ENCODE measurements at regions not wholly inside any gene's neighbourhood (a gene's known extent, or its start where the extent isn't known, plus 50 kb on each side); places are given as distances from the start of the nearest gene placed in this dataset.
"Not testable (repeated sequence)": the region's sequence is repeated elsewhere in the genome, so short reads cannot be mapped to it uniquely, and the experiment has no call there.

DNA sequence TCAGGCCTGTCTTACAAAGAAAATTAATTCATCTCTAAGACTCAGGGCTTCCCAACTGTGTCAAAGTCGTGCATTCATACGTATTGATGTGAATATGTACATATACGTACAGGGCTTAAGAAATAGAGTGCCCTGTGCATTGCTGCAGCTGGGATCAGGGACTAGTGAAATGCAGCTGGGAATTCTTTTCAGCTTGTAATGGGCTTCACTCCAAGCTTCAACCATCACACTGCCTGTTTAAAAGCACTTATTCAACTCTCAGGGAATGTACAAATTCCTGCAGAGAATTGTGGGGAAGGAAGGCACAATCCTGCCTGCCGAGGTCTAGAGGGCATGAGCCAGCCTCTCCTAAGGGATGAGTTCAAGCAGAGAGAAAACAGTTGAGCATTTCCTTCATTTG is 59.6 kb upstream of the MAN2A1 start:
- no peak for DNase-seq (ENCODE audit: low read depth)

DNA sequence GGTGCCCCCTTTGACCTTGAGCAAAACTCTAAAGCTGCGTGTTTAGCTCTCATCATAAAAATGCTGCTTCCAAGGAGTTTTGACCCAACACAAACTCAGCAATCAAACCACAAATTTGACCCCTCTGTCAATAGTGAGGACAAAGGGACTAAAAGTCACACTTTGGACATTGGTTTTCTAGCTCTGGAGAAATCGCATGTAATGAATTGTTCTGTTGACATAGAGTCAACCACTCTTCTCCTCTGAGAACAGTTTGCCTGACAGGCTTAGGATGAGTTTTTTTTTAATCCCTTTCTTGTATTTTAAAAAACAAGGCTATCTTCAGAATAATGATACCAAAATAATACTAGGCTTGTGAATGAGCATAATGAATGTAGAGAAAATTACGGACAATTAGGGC is 61.1 kb upstream of the MAN2A1 start:
- DNase-seq (ENCODE audit: low read depth), result no peak

DNA sequence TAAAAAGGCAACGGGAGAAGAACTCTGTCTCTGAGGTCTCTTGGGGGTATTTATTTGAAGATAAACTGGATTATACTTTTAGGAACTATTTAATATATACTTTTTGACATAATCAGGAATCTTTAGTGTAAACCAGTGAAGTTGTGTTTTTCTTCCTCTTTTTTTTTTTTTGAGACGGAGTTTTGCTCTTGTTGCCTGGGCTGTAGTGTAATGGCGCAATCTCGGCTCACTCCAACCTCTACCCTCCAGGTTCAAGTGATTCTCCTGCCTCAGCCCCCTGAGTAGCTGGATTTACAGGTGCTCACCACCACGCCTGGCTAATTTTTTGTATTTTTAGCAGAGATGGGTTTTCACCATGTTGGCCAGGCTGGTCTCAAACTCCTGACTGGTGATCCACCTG is 68.5 kb upstream of the MAN2A1 start:
- DNase-seq (ENCODE audit: low read depth), result not testable (repeated sequence)

DNA sequence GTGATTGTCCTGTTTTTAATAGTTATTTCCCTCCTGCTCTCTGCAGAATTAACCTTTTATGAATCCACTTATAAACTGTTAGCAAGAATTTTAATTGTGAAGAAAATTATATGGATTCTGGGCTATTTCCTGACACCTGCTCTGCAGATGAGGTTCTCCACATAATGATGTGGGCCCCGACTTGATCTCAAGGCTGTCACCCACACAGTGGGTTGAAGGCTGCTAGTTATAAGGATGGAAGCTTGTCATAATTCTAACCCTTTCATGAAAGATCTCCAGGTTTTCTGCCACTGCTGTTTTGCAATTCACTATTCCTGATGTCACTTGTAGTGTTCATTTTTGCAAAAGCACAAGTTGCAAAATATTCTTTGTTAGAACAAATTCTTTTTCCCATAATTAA is 69.1 kb upstream of the MAN2A1 start:
- DNase-seq (ENCODE audit: low read depth), result no peak

DNA sequence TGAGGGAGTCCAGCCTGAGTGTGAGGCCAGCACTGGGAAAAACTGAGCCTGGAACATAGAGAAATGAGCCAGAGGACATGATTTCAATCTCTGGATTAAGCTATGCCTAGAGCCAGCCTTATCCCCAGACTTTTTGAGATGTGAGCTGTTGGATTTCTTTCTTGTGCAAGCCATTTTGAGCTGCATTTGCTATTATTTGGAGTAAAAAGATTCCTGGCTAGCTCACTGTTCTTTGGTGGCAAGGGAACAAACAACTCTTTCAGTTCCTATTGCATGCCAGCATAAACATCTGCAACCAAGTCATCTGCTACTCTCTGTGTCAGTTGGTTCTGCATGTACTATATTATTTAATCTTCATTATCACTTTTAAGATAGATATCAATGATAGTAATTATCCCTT is 70.1 kb upstream of the MAN2A1 start:
- no peak for DNase-seq (ENCODE audit: low read depth)

DNA sequence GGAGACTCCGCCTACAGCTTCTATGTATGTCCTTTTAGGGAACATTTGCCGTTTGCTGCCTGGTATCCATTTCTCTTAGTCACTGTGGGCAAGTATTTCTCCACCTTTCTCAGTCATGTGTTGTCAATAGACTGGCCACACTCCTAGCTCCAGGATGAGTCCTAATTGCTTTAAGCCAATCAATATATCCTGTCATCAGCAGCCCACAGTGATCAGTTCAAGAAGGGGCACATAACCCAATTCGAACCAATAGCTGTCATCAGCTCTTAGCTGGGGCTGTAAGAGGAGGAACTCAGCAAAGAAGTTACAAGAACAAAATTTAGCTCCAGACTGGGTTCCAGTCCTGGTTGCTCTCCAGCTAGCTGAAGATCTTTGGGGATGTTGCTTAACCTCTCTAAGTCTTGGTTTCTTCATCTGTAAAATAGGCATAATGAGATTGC is 70.7 kb upstream of the MAN2A1 start:
- no peak for DNase-seq (ENCODE audit: low read depth)

DNA sequence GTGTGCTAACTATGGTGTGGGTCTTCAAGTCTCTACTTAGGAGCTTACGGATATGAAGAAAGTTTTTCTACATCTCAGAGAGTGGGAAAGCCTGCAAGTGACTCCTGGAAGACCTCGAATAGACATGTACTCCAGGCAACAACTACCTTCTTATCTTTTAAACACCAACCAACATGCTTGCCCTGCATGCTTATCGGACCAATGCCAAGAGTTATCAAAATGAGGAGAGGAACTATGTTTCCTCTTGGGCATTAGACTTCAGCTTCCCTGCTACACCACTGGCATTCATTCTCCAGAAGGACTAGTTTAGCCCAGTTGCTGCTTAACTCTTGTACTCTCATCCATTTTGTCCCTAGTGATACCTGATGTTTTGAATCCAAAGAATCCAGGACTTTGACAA is 74.7 kb upstream of the MAN2A1 start:
- DNase-seq (ENCODE audit: low read depth), result no peak

DNA sequence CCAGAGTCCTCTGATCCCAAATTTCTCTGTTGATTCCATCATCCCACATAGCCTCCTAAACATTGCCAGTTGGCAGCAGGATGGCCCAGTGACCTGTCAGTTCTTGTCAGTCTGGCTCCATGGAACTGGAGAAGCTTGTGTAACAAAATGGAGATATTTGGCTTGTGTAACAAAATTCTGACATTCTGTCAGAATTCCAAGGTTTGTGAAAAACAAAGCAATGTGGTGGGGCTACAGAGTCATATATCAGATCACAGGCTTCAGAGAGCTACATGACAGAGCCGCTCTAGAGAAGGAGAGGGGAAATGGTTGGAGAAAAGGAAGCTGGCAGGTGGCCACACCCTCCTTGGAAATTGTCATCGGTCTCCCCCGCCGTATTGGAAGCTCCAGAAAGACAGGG is 75.4 kb upstream of the MAN2A1 start:
- no peak for DNase-seq (ENCODE audit: low read depth)

DNA sequence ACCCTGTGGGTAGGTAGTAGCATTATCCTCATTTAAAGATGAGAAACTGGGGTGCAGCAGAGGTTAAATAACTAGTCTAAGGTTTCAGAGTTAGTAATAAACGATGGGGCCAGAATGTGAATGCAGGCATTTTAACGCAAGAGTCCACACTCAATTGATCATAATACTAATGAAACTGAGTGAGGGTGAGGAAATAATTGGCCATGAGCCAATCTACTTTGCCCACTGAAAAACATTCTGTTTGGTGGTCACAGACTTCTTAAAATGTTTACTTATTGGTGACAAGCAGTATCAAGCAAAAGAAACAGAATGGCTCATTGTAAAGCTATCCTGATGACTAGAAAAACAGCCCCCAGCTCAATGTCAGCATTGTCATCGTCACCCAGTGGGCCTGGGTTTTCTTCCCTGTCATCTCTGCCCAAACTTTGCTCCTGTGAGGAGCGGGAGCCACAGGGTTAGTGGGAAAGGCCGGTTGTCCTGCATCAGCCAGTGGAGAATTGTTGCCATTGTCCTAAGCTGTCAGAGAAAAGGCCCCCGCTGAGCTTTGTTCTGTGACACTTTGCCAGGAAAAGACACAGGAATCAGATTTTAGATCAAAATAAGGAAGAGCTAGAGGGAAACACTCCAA is 77.3 kb upstream of the MAN2A1 start:
- DNase-seq (ENCODE audit: low read depth), result no peak

DNA sequence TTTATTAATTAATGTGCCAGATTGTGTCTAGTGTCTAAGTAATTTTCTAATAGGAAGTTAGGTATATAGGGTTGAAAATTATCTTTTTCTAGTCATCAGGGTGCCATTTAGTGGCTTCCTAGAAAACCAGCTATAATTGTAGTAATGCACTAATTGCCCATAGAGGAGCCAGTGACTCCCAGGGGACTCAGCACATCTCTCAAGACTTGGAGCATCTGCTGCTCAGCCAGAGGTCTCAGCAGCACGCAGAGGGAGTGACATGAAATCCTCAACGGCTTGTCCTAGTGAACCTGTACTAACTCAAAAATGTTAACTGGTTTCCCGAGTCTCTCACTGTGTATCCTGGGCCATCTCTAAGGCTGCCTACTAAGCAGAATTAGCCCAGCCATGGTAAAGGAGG is 78.2 kb upstream of the MAN2A1 start:
- no peak for DNase-seq (ENCODE audit: low read depth)

DNA sequence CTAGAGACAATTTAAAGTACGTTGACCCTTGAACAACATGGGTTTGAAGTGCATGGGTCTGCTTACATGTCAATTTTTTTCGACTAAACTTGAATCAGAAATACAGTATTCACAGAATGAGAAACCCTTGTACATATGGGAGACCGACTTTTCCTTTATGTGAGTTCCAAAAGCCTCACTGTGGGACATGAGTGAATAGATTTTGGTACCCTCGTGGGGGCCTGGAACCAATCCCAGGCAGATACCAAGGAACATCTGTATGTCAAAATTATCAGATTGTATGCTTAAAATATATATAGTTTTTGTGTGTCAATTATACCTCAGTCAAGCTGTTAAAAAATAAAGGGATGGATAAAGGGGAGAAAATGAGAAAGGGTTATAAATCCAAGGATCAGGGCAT is 78.7 kb upstream of the MAN2A1 start:
- no peak for DNase-seq (ENCODE audit: low read depth)

DNA sequence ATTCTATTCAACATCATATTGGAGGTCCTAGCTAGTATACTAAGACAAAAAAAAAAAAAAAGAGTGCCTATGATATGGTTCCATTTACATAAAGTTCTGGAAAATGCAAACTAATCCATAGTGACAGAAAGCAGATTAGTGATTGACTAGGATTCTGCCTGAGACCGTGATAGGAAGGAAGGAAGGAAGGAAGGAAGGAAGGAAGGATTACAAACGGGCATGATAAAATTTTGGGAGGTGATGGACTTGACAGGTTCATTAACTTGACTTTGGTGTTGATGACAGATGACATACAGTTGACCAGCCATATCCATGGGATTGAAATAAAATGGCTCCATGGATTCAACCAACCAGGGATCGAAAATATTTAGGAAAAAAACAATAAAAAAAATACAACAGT is 79.1 kb upstream of the MAN2A1 start:
- no peak for DNase-seq (ENCODE audit: low read depth)

DNA sequence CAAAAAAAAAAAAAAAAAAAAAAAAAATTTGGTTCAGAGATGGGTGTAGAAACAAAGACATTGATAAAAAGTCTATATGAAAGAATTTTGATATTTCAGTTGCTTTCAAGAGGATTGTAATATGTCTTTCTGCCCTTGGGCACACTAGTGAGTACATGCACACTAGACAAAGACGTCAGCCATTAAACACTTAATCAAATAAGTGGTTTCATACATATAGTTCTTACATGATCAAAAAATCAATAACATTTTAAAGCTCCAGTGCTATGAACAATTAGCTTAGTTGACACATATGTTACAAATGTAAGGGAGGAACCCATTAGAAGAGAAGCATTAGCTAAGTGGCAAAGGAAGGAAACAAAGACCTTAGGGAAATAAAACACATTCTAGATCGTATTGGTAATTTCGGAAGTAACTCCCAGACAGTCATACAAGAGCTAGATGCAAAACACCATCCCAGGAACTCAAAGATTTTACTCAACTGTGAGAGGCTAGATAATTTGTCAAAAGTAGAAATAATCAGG is 84.5 kb upstream of the MAN2A1 start:
- DNase-seq (ENCODE audit: low read depth), result no peak

DNA sequence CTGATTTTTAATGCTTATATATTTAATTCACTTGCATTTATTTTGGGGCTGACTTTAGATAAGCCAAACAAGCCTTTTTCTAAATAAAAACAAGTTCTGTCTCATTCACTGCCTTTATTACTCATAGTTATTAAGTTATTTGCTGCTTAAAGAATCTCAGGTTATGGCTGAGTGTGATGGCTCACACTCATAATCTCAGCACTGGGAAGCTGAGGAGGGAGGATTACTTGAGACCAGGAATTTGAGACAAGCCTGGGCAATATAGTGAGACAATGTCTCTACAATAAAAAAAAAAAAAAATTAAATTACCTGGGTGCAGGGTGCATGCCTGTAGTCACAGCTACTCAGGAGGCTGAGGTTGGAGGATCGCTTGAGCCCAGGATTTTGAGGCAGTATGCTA is 85.0 kb upstream of the MAN2A1 start:
- DNase-seq (ENCODE audit: low read depth), result no peak

DNA sequence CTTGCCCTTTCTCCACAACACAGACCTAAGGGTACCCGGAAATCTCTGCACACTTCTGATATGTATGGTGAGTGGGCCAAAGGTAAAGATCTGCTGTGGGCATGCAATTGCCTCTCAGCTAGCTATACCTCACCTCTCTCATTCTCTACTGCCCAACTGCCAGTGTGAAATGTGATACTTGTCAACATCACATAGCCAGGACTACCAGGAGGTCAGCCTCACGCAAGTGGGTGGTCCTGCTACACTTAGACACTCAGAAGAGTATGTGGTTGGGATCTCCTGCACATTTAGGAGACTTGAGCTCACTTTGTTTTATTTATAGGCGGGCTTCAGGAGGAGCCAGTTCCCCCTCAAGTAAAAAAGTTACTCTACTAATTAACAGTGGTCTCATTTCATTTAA is 88.0 kb upstream of the MAN2A1 start:
- DNase-seq (ENCODE audit: low read depth), result no peak

DNA sequence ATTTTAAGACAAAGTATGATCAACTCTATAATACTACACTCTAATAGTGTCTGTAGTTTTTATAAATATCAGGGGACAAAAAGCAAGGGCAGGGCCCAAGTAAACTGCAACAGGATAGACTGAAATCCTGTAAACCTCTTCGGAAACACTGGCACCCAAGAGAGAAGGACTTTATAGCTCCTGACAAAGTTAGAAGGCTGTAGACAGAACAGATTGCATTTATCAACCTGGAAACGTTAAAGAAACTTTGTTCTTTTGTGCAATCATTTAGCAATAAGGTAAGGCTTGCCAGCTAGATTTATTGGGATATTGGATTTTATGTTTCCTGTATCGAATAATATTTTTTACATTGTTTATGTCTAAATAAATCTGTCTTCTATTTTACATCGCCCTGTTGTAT is 91.8 kb upstream of the MAN2A1 start:
- DNase-seq (ENCODE audit: low read depth), result no peak

DNA sequence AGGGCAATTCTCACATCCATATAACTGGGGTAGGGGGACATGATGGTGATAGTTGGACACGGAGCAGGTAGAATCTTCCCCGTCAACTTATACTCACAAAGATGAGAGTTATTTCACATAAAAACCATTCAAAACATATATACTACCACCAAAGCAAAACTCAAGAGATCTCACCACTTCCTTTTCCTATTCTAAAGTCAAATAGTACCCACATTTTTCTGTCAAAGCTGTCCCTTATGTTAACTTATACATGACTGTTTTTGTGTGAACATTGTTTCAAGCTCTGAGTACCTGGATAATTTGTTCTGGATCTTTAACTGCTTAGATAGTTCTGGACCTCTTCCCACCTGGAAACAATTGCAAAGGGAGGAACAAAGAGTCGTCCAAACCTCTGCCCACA is 95.5 kb upstream of the MAN2A1 start:
- no peak for DNase-seq (ENCODE audit: low read depth)

DNA sequence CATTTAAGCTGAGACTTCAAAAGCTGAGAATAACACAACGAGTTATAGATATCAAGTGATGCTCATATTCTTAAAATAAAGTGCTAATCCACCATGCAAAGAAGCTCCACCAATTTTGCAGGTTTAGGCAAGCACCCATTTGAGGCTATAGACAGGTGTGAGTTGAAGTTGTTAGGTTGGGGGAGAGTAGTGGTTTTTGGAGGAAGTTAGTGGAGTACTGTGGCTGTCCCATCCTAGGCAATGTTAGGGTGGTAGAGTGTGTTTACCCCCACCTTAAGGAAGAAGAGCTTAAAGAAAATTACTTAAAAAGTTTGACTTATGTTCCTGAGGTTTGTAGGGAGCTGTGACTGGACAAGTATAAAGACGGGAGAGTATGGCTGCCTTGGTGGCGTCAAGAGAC is 98.9 kb upstream of the MAN2A1 start:
- DNase-seq (ENCODE audit: low read depth), result no peak

DNA sequence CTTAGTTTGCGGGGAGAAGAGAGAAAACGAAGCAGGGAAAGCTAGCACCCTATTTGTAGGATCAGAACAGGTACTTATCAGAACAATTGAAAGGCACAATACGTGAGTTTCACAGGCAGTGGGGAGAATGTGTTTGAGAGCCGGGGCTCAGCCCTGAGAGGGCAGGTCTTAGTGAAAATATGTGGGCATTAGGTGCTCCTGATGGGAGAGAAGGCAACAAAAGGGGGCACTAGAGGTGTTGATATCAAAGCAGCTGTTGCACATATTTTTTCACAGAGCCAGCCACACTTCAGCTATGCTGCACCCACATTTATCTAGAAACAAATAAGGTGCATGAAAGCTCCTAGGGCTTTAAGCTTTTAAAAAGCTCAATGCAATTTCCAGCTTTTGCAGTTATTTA is 99.7 kb upstream of the MAN2A1 start:
- no peak for DNase-seq (ENCODE audit: low read depth)

DNA sequence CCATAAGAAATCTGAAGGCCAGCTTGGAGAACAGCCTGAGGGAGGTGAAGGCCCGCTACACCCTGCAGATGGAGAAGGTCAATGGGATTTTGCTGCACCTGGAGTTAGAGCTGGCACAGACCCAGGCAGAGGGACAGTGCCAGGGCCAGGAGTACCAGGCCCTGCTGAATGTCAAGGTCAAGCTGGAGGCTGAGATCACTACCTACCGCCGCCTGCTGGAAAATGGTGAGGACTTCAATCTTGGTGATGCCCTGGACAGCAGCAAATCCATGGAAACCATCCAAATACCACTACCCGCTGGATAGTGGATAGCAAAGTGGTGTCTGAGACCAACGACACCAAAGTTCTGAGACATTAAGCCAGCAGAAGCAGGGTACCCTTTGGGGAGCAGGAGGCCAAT is 100.5 kb upstream of the MAN2A1 start:
- no peak for DNase-seq (ENCODE audit: low read depth)

DNA sequence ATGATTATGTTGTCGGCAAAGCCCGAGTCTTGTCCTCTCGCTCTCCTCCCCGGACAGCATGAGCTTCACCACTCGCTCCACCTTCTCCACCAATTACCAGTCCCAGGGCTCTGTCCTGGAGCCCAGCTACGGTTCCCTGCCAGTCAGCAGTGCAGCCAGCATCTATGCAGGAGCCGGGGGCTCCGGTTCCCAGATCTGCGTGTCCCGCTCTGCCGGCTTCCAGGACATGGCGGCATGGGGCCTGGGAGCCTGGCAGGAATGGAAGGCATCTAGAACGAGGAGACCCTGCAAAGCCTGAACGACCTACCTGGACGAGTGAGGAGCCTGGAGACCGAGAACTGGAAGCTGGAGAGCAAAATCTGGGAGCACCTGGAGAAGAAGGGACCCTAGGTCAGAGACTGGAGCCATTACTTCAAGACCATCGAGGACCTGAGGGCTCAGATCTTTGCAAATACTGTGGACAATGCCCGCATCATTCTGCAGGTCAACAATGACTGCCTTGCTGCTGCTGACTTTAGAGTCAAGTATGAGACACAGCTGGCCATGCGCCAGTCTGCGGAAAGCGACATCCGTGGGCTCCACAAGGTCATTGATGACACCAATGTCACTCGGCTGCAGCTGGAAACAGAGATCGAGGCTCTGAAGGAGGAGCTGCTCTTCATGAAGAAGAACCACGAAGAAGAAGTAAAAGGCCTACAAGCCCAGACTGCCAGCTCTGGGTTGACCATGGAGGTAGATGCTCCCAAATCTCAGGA is 101.3 kb upstream of the MAN2A1 start:
- no peak for DNase-seq (ENCODE audit: low read depth)

DNA sequence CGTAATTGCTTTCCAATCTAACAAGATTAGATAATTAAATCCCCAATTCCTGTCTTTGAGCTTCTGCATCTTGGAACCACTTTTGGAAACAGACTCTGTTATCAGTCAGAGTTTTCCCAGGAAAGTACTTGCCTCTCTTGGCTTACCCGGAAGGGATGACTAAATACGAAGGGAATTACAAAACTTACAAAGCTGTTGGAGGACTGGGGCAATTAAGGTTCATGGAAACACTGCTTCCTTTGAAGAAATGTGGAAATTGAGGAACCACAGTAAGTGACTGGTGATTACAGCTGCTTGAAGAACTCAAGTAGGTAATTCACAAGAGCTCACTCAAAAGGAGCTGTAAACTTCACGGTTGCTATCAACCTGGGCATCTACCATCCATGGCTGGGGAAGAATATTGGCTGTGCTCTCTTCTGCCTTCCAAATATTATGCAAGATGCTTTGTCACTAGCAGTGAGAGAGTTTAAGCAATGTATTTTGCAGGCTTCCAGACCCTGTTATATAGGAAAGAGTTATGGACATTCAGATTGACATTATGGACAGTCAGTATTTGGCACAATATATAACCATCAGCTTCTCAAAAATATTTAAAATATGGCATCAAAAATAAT is 104.6 kb upstream of the MAN2A1 start:
- DNase-seq (ENCODE audit: low read depth), result no peak

DNA sequence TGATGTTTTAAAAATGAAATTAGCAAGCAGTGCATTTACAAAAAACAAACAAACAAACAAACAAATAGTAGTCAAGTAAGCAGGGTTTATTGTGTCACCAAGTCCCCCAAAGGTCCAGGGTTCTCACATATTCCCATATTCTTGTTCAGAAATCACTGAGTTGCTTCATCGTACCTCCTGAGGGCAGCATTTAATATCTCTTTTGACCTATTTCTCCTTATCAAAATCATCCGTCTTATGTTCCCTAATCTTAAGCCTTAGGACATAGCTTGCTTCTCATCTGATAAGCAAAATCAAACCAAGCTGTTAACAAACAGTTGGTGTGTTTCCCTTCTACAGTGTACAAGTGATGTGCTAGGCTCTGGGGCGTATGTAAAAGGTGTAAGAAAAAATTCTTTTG is 109.5 kb upstream of the MAN2A1 start:
- no peak for DNase-seq (ENCODE audit: low read depth)
